ENCODE measurements at regions not wholly inside any gene's neighbourhood (a gene's known extent, or its start where the extent isn't known, plus 50 kb on each side); places are given as distances from the start of the nearest gene placed in this dataset.

GRCh38 chr15:31551323-31551722 is 224.7 kb downstream of the KLF13 start:
- POLR2A ChIA-PET: interaction anchor here (1.1 kb wide), 1 partner anchor 12 kb away, joined by 3 read pairs; no protein-coding TSS in a partner anchor
- Mint-ChIP-seq H3K27ac (no peak overlapping the region), H3K9me3 (no peaks in the 10 kb centered on the region), H3K36me3 (ENCODE audit: low read depth) (no peaks in the 10 kb centered on the region), H3K27me3 (peaks cover 13% of the 10 kb centered on the region), H3K4me1 (ENCODE audit: low read depth) (peaks cover 15% of the 10 kb centered on the region), H3K4me3 (no peak overlapping the region)
- ATAC-seq (peak; percentile 89), DNase-seq (peak; percentile 63)
- CTCF ChIA-PET: no interaction called here
- intact Hi-C loops (cut with micrococcal nuclease): no loop called here
- TF ChIP-seq, protein P1, sequence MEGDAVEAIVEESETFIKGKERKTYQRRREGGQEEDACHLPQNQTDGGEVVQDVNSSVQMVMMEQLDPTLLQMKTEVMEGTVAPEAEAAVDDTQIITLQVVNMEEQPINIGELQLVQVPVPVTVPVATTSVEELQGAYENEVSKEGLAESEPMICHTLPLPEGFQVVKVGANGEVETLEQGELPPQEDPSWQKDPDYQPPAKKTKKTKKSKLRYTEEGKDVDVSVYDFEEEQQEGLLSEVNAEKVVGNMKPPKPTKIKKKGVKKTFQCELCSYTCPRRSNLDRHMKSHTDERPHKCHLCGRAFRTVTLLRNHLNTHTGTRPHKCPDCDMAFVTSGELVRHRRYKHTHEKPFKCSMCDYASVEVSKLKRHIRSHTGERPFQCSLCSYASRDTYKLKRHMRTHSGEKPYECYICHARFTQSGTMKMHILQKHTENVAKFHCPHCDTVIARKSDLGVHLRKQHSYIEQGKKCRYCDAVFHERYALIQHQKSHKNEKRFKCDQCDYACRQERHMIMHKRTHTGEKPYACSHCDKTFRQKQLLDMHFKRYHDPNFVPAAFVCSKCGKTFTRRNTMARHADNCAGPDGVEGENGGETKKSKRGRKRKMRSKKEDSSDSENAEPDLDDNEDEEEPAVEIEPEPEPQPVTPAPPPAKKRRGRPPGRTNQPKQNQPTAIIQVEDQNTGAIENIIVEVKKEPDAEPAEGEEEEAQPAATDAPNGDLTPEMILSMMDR (IDR thresholded peaks at IDR 0.05): no peak

- no peak for DNase-seq
- intact Hi-C loops (cut with micrococcal nuclease): no loop called here
- Mint-ChIP-seq H3K4me1 (ENCODE audit: low read depth) (peaks cover 15% of the 10 kb centered on the region), H3K36me3 (ENCODE audit: low read depth) (no peaks in the 10 kb centered on the region), H3K4me3 (no peak overlapping the region), H3K27ac (no peak overlapping the region), H3K27me3 (peaks cover 9% of the 10 kb centered on the region), H3K9me3 (no peaks in the 10 kb centered on the region)
- ChIA-PET POLR2A (no interaction called here), CTCF (no interaction called here)
- TF ChIP-seq, protein P1 (IDR thresholded peaks at IDR 0.05): no peak
- ATAC-seq: no peak
Measured at GRCh38 chr15:31552482-31553099, 226.0 kb downstream of the KLF13 start.

DNA sequence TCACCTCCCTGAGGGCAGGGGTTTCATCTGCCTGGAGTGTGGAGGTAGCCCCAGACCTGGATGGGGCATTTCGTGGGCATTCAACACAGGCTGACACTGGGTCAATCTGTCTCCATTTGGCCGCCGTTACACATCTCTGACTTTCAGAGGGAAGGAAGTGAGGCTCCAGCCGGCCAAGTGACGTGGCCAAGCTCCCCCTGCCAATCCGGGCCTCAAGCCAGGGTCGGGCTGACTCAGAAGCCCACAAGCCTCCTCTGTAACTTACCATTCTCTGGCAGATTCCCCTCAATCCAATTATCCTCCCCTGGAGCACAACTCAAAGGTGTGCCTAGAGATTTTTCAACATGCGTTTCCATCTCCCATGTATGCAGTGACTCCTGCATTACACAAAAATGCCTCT is 227.6 kb downstream of the KLF13 start:
- Mint-ChIP-seq H3K4me1 (ENCODE audit: low read depth) (peaks cover 14% of the 10 kb centered on the region), H3K36me3 (ENCODE audit: low read depth) (no peaks in the 10 kb centered on the region), H3K27ac (no peak overlapping the region), H3K9me3 (no peaks in the 10 kb centered on the region), H3K4me3 (no peak overlapping the region), H3K27me3 (peaks cover 7% of the 10 kb centered on the region)
- DNase-seq: no peak
- POLR2A ChIA-PET: no interaction called here
- no peak for ATAC-seq
- TF ChIP-seq, protein P1 (IDR thresholded peaks at IDR 0.05): no peak
- CTCF ChIA-PET: no interaction called here
- intact Hi-C loops (cut with micrococcal nuclease): no loop called here

- CTCF ChIA-PET: no interaction called here
Measured at GRCh38 chr15:31555022-31555421, 228.4 kb downstream of the KLF13 start.

GRCh38 chr15:31556494-31557150 is 230.0 kb downstream of the KLF13 start:
- intact Hi-C loops (cut with micrococcal nuclease): no loop called here
- Mint-ChIP-seq H3K9me3 (no peaks in the 10 kb centered on the region), H3K27ac (no peak overlapping the region), H3K4me3 (no peak overlapping the region), H3K4me1 (ENCODE audit: low read depth) (peaks cover 5% of the 10 kb centered on the region), H3K27me3 (peaks cover 4% of the 10 kb centered on the region), H3K36me3 (ENCODE audit: low read depth) (no peaks in the 10 kb centered on the region)
- ATAC-seq (no peak), DNase-seq (no peak)
- POLR2A ChIA-PET: no interaction called here
- CTCF ChIA-PET: interaction anchor here (0.7 kb wide), 1 partner anchor 44 kb away, joined by 3 read pairs; no protein-coding TSS in a partner anchor
- TF ChIP-seq, protein P1 (IDR thresholded peaks at IDR 0.05): no peak

More at GRCh38 chr15:31555022-31555421, 228.4 kb downstream of the KLF13 start:
- ATAC-seq (no peak), DNase-seq (no peak)
- TF ChIP-seq, protein P1 (IDR thresholded peaks at IDR 0.05): no peak
- intact Hi-C loops (cut with micrococcal nuclease): no loop called here
- no peaks in the 10 kb centered on the region for H3K36me3 Mint-ChIP-seq (ENCODE audit: low read depth)
- no peak overlapping the region for H3K4me3 Mint-ChIP-seq
- H3K4me1 Mint-ChIP-seq (ENCODE audit: low read depth): peaks cover 12% of the 10 kb centered on the region
- H3K27me3 Mint-ChIP-seq: peaks cover 4% of the 10 kb centered on the region
- no peaks in the 10 kb centered on the region for H3K9me3 Mint-ChIP-seq
- no peak overlapping the region for H3K27ac Mint-ChIP-seq
- POLR2A ChIA-PET: no interaction called here

Measured in activated CD8-positive, alpha-beta T cell treated with anti-CD3 and anti-CD28 coated beads for 36 hours (primary cell).